Ureter (tissue), 1 donor: ENCODE measurements at regions not wholly inside any gene's neighbourhood (a gene's known extent, or its start where the extent isn't known, plus 50 kb on each side); places are given as distances from the start of the nearest gene placed in this dataset.

Experiments
- DNase-seq: peaks from one replicate; pipeline ENCODE4 v3.0.0-alpha.2; 2020; ENCODE audit warnings: low spot score
- donor health status: DM: yes; HTN: yes; CAD: no.

DNA sequence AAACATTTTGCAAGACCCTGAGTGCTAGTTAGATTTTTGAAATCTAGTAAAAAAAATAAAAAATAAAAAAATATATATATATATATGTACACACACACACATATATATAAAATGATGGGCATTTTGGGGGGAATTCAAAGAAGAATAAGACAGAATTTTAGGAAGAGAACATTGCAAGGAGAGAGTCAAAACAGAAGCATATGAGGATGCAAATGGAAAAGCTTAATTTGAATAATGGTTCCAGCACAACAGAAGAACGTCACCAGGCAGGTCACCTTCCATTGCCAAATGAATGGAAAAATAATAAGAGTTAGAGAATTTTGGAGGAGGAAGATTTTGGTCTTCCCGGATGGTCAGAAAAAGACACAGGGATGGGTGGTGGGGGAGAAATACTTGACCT is 1097.2 kb downstream of the BCL11A start:
- DNase-seq: no peak

DNA sequence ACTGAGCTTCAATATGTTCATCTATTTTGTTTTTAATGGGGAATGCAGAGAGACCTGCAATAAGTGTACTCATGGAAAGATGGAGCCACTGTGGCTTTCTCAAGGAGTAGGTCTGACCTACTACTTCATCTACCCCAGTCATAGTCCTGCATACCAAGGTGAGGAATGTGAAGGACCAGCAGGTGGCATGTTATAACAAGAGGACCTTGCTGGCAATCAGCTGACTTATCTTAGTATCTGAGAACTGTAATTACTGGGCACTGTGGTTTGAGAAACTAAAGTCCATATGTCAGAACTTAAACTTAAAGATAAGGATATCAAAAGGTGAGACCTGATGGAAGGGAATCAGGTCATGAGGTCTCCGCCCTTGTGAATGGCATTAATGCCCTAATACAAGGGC is 1104.2 kb downstream of the BCL11A start:
- DNase-seq: no peak

DNA sequence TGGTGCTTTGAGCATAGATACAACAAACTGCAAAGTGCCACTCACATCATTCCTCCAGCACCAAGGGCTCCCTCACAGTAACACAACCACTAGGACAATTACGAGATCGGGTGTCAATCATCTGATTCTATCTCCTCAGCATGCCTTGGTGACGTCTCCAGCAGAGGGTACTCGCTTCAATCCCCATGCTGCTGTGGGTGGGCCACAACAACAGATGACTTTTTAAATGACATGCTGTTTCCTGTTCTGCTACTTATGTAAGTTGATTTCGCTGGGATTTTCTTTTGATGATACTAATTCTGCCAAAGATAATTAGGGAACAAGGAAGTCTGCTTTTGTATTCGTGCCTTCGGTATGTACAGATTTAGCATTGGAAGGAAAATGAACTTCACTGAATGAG is 1113.0 kb downstream of the BCL11A start:
- no peak for DNase-seq

DNA sequence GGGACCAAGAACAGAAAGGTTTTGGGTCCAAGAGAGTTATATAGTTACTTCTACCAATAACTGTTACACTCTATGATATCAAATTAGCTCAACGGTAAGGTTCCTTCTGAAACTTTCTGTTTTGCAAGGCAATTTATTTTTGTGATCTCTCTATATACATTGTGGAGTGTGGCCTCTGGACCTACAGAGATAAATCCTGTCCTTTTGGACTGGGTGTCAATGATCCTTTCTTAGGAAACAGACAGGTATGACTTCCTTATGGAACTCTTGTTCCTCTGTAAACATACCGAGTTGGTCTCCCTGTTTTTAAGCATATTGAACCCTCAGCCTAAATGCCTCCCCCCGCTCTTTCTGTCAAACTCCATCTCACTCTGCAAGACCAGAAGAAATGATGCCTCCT is 1117.8 kb downstream of the BCL11A start:
- DNase-seq: no peak

DNA sequence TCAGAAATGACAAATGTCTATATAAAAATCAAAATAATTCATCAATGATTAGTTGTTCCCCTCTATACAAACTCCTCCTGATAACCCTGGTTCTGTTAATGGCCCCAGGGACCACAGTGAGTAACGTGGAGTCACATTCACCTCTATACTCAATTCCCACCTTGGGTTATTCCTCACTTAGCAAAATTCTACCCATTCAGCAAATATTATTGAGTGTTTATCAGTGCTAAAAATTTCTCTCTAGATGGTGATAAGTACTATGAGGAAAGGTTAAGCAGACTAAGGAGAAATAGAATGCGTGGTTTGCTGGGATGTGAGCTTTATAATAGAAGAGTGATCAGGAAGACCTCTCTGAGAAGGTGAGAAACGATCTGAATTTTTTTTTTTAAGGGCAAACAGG is 1124.5 kb downstream of the BCL11A start:
- no peak for DNase-seq

DNA sequence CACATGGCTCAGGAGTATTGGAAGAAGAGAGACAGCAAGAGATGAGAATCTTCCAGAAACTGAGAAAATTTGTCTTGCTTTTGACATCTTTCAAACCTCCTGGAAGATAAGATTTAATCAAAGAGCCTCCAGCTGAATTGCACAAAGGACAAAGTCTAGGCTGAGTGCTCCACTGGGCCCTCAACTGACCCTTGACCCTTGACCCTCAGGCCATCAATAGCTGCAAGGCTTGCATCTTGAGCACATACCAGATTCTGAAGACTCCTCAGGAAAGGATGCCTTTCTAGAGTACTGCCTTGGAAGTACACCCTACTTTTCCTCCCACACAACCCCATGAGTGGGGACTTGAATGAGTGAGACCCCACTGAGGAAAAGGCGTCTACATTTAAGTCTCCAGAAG is 1125.5 kb downstream of the BCL11A start:
- no peak for DNase-seq

DNA sequence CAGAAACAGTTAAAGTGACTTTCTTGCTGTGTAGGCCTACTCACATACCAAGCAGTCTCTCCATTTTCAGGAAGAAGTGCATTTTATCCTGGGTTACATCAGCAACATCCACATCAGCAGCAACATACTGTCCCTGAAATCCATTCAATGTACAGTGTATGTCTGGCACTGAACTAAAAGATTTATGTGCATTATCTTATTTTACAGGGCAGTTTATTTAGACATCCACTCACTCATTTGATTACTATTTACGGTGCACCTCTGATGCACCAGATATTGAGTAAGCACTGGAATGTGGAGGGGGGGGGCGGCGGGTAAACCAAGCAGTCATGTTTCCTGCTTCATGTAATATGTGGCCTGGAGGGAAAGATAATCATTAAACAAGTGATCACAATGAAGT is 1128.2 kb downstream of the BCL11A start:
- no peak for DNase-seq

DNA sequence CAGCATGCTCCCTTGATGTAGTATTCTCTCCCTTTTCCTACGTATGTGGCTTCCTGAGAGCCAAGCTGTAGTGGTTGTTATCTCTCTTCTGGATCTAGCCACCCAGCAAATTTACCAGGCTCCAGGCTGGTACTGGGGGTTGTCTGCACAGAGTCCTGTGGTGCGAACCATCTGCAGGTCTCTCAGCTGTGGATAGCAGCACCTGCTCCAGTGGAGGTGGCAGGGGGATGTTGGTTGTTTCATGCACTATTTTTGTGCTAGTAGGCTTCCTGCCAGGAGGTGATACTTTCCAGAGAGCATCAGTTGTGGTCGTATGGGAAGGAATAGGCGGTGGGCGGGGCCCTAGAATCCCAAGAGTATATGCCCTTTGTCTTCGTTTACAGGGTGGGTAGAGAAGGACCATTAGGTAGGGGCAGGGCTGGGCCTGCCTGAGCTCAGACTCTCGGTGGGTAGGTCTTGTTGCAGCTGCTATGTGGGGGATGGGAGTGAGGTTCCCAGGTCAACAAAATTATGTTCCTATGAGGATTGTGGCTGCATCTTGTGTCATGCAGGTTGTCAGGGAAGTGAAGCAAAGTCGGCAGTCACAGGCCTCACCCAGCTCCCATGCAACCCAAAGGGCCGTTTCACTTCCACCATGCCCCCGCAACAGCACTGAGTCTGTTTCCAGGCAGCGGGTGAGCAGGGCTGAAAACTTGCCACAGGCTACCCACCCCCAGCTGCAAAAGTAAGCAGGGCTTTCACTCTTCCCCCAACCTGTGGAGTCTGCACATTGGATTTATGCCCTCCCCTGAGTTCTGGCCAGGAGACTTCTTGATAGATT is 1139.5 kb downstream of the BCL11A start:
- no peak for DNase-seq

DNA sequence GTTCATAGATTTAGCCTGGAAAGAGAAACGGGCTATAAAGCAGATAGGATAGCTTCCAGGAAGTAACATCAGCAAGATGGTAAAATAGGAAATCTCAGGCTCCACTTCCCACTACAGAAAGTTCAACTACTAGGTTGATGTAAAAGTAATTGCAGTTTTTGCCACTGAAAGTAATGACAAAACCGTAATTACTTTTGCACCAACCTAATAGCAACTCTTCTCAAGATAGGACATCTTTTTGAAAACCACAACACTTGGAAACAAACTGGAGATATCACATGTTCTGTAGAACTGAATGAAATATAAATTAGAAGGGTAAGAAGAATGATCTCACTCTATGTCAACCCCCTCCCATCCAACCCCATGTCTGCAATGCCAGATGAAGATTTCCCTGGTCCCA is 1154.3 kb downstream of the BCL11A start:
- DNase-seq: no peak

DNA sequence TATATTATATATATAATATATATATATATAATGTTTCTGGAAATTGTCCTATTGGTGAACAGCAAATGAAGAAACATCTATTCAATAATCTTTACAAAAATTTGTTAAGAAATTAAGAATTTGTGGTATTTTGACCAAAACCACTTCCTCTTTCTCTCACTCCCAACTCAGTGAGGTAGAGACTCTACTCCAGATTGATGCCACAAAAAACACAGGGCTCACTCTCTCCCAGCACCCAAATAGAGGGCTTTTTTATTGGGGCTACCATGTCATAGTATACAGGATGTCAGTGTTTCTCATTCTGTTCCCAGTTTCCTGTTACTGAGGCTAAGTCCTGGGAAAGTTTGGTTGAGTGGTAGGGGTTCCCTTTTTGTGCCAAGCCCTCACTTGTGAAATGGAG is 1155.4 kb downstream of the BCL11A start:
- DNase-seq: no peak

DNA sequence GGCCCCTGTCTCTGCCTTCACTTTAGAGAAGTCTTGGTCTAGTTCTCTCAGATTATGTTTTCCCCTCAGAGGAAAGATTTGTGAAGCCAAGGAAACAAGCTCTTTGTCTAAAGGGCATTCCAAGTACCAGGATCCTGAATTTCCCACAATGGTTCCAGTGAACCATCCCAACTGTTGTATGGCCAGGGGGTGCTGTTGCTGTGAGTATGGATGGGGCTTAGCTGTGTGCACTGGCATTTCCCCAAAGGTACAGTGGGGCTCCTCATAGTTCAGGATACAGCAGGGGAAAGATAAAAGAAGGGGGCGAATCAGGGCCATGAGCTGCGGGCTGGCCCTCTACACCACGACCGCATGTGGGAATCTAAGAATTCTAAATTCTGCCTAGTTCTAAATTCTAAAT is 1154.0 kb upstream of the FANCL start:
- no peak for DNase-seq

DNA sequence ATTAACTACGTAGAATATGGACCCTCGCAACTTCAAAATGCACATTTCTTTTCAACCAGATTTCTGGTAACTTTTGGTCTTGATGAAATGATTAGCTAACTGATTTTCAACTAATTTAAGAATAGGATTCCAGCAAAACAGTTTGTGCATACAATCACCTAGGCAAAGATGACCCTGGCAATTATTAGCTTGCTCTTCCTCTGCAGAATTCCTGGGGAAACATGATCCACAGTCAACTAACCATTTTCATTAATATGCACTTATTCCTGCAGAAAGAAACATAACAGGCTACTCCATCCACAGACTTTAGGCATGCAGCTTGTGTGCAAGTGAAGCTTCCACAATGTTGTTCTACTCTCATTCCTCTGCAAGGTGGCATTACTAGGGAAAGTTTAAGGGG is 1150.8 kb upstream of the FANCL start:
- DNase-seq: no peak

DNA sequence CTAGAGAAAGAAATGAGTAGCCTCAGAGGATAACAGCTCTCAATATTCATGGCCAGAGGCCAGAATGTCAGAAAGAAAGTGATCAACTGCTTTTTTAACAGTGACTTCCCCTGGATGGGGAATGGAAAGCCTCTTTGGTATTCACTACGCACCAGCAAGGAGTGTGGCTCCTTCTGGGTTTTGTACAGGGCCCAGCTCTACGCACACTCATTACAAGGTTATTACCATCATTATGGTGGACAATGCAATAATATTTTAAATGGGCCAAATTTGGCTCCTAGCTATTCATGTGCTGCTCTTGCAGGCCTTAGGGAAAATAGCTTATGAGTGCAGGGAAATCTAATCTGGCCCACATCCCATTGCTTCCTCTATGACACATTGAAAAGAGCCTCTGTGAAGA is 1149.5 kb upstream of the FANCL start:
- DNase-seq: no peak

DNA sequence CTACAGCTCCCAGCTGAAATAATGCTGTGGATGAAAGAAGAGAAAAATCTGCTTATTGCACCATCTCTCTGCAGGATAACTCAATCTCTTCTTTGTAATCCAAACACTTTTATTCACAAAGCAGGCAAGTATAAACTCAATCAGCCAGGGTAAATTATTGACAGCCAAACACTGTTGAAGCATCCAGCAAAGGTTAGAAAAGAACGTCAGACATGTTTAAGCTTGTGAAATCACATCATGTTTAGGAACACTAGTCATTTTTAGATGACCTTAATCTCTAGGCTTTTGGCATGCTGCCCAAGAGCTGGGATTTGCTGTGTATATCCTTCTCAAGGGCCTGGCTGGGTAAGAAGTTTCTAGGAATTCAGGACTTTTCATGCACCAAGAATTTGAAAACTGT is 1148.1 kb upstream of the FANCL start:
- peak; percentile 65 for DNase-seq

DNA sequence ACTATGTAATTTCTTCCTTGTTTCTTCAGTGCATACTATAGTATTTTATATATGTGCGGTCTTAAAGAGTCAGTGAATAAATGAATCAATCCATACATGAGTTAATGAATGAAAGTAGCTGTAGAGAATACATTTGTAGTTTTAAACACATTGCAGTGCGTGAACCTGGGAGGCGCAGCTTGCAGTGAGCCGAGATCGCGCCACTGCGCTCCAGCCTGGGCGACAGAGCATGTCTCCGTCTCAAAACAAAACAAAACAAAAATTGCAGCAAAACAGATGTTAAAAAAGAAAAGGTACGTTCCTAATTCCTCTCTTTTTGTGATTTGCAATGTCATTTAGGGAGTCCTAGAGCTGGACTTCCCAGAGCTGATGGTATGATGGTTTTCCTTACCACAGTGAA is 1144.8 kb upstream of the FANCL start:
- no peak for DNase-seq

DNA sequence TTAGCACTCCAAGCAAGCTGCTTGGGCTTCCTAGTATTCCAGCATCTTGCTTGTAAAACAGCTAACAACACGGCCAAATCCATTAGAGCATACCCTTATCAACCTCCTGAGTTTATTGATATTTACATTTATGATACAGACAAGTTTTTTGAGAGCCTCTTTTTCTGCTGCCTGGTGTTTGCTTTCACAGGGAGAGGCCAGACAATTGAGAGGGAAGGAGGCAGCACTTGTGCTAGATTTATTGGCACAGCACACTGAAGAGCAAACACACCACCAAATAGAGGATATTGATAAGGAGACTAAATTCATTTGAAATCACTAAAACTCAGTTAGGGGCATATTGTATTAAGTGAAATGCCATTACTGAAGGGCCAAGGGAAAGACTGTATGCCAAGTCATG is 1142.3 kb upstream of the FANCL start:
- no peak for DNase-seq

DNA sequence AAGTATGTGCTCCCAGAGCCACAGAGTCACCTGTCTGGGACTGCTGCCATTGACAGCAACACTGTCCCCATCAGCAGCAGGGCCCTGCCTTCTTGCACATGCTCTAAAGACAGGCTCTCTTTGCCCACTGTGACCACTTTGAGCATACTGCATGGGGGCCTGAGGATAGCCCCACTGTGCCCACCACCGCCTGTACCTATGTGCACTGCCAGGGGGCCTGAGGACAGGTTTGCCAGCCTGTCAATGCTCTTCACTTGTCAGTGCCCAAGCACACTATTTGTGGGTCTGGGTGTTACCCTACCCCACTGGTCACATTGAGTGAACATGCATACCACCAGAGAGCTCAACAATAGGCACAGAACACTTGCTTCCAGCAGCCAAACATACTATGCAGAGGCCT is 1137.0 kb upstream of the FANCL start:
- no peak for DNase-seq

DNA sequence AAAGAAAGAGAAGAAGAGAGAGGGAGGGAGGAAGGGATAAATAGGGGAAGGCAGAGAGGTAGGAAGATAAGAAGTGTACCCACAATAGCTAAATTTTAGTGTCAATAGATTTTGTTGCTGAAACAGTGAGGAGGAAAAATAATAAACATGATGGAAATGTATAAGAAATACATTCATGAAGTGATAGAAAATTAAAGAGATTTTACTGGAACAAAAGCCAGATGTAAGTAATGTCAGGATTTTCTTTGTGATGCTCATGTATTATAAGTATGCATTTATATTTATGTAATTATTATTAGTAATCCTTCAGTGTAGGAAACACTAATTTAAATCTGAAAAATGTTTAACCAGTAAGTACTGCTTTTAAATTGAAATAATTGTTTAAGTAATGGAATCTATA is 1125.2 kb upstream of the FANCL start:
- DNase-seq: no peak

DNA sequence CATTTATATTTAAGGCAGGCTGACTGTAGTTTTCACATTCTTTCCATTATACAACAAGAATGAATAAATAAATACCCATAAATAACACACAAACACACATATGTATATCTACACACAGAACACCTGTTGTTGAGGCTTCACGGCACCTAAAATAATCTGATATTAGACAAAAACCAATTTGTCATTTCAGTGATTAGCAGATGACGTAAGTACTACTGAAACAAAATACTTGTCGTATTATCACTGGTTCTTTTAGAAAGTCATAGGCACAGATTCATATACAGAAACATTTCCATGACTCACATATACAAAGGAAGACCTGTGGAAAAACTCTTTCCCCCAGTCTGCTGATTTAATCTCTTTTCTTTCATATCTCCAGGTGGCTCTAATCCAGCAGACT is 1113.4 kb upstream of the FANCL start:
- no peak for DNase-seq

DNA sequence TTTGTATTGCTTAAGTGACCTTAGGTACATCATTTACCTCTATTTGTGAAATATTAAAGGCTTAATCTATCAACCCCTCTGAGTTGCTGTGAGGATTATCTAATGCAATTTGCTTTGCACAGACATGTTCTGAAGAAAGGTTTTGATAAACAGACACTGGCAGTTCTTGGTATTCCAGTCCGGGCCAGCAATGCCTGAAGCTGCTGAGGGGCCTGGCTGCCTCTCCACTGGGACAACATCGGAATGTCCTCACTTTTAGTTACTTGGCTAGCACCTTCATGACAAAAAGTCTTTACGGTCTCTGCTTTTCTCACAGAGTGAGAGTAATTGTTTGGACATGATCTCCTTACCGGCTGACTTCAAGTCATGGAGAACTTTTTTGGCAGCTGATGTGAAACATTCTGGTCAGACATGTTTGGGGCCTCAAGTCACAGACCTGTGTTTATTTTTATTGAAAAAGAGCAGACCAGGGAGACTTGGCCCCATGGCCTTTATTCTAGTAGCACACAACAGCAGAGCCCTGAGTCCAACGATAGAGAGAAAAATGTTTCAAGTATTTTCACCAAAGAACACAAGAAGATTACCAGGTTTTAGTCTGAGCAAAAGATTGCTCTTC is 1112.3 kb upstream of the FANCL start:
- no peak for DNase-seq

DNA sequence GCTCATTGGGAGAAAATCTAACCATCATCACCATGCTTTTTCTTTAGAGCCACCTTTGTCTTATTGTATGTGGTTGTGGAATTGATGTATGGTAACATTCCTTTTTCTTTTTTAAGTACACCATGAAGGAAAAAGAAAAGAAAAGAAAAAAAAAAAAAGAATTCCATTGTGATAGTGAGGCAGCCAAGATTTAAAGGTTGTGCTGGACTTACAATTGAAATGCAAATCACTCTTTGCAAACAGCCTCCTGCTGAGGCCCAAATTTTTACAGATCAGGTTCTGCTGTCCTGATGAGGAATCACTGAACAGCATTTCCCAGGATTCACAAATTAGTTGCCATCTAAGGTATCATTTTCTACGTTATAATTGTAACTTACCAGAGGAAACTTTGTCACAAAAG is 1101.0 kb upstream of the FANCL start:
- DNase-seq: no peak

DNA sequence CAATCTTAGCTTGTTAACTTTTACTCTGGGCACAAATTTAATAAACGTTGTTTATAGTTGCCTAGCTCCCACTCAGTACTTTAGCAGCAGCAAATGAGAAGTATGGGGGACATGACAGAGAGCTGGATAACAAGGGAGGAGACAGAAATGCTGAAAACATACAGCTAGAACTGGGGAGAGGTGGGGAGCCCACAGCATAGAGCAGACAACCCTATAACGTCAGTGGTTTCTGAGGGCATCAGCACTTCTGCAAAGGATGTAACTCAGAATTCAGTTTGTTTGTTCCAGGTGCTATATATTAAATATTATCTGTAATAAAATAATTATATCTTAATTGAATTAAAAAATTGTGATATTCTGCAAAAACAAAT is 1098.7 kb upstream of the FANCL start:
- DNase-seq: no peak

DNA sequence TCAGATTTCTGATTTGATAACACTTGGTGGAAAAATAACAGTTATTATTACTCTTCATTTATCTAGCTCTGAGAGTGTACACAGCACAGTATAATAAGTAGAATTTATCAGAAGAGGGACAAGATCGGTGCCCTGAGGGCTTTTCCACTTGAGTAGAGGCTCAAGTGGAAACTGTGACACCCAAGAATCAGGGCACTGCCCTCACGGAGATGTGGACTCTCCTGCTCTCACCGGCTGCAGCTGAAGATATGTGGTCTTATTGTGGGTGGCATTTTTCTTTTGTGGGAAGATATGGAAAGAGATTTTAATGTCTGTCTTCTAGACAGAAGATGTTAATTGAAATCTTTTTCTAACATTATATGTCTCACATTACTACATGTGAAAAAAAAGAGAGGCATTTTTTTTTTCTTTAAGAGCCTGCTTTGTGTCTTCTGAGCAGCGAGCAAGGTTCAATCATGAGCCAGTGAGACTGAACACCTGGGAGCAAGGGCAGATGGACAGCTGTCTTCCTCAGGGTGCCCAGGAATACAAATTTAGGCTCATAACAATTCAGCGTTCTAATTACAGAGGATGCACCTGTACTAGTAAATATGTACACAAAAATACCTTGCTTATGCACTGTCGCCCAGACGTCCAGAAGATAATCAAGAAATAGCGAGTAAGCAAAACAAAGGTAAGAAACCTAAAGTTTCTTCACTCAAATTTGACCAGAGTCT is 1098.2 kb upstream of the FANCL start:
- DNase-seq: no peak
